ENCODE measurements at regions not wholly inside any gene's neighbourhood (a gene's known extent, or its start where the extent isn't known, plus 50 kb on each side); places are given as distances from the start of the nearest gene placed in this dataset.

DNA sequence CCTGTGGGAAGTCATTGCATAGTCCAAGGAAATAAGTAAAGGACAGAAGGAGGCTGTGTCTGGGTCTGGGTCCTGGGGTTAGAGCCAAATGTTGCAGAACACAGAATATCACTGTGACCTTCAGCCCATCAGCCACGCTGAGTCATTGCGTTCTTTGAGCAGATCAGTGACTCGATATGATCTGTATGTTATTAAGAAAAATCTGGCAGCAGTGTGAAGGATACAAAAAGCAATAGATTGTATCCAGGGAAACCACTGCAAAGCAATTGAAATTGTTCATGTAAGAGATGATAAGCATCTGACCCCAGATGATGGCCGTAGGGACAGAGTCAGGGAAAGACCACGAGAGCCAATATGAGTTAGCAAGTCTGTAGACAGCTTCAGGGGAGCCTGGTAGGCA is 1575.1 kb upstream of the SLC10A2 start (continued):
- no peak for TF ChIP-seq KDM4A (IDR thresholded peaks at IDR 0.05; ENCODE audit: low read depth, low read length, severe bottlenecking)
